Urinary bladder (tissue), 3 donors: ENCODE measurements at regions not wholly inside any gene's neighbourhood (a gene's known extent, or its start where the extent isn't known, plus 50 kb on each side); places are given as distances from the start of the nearest gene placed in this dataset.

Source experiments
- DNase-seq: peaks from one replicate; pipeline ENCODE4 v3.0.0-alpha.2; 2015; ENCODE audit errors: extremely low spot score
- H3K27ac ChIP-seq: one replicate; pipeline ENCODE4 v1.5.1; 2013; ENCODE audit warnings: low read depth, mild to moderate bottlenecking, moderate library complexity
- H3K36me3 ChIP-seq: one replicate; pipeline ENCODE4 v1.6.1; 2013; ENCODE audit warnings: mild to moderate bottlenecking, moderate library complexity; ENCODE audit not compliant: insufficient read depth
- H3K4me1 ChIP-seq: one replicate; pipeline ENCODE4 v1.6.1; 2013; ENCODE audit warnings: mild to moderate bottlenecking, moderate library complexity; ENCODE audit not compliant: insufficient read depth
- H3K4me3 ChIP-seq: one replicate; pipeline ENCODE4 v1.5.1; 2013; ENCODE audit warnings: low read depth, low read length
- WGBS: extraction: QIAGEN DNeasy Blood & Tissue Kit; methylation state at CpG from one replicate; pipeline ENCODE4 v1.1.7; 2013; 5-methylcytosine and 5-hydroxymethylcytosine counted together
- donor health status: healthy with polysubstance abuse.
- donor health status: healthy.

GRCh38 chr9:115986508-115986907 is 167.1 kb upstream of the PAPPA start:
- WGBS: 94% methylated on average over 3 of the region's 3 CpGs
- H3K36me3 ChIP-seq: no peaks in the 10 kb centered on the region

GRCh38 chr9:115988701-115989100 is 164.9 kb upstream of the PAPPA start:
- no peak overlapping the region for H3K4me3 ChIP-seq
- WGBS: 87% methylated on average over 2 of the region's 2 CpGs
- no peak overlapping the region for H3K27ac ChIP-seq
- no peaks in the 10 kb centered on the region for H3K36me3 ChIP-seq
- DNase-seq: no peak
- H3K4me1 ChIP-seq: no peaks in the 10 kb centered on the region

More at GRCh38 chr9:115986508-115986907, 167.1 kb upstream of the PAPPA start:
- no peaks in the 10 kb centered on the region for H3K4me1 ChIP-seq
- no peak overlapping the region for H3K27ac ChIP-seq
- H3K4me3 ChIP-seq: no peak overlapping the region
- no peak for DNase-seq

GRCh38 chr9:115989831-115990230 is 163.8 kb upstream of the PAPPA start:
- Histone ChIP-seq H3K27ac (no peak overlapping the region), H3K4me1 (no peaks in the 10 kb centered on the region), H3K36me3 (no peaks in the 10 kb centered on the region), H3K4me3 (no peak overlapping the region)
- 78% methylated on average over 4 of the region's 4 CpGs for WGBS
- DNase-seq: no peak

- 84% methylated on average over 4 of the region's 4 CpGs for WGBS
- no peak for DNase-seq
- Histone ChIP-seq H3K36me3 (no peaks in the 10 kb centered on the region), H3K27ac (no peak overlapping the region), H3K4me3 (no peak overlapping the region), H3K4me1 (no peaks in the 10 kb centered on the region)
Observed at GRCh38 chr9:115992834-115993233, 160.8 kb upstream of the PAPPA start.

- H3K4me3 ChIP-seq: no peak overlapping the region
- no peaks in the 10 kb centered on the region for H3K4me1 ChIP-seq
- WGBS: 43% methylated on average over 1 of the region's 1 CpG
- H3K36me3 ChIP-seq: no peaks in the 10 kb centered on the region
- DNase-seq: no peak
- no peak overlapping the region for H3K27ac ChIP-seq
Observed at GRCh38 chr9:115997923-115998322, 155.7 kb upstream of the PAPPA start.

- no peak overlapping the region for H3K4me3 ChIP-seq
- H3K36me3 ChIP-seq: no peaks in the 10 kb centered on the region
- no peak overlapping the region for H3K27ac ChIP-seq
- no peak for DNase-seq
- H3K4me1 ChIP-seq: no peaks in the 10 kb centered on the region
Observed at GRCh38 chr9:115998666-115999065, 154.9 kb upstream of the PAPPA start.

GRCh38 chr9:115999498-115999897 is 154.1 kb upstream of the PAPPA start:
- 74% methylated on average over 2 of the region's 2 CpGs for WGBS

GRCh38 chr9:116000748-116001329 is 152.8 kb upstream of the PAPPA start:
- Histone ChIP-seq H3K27ac (no peak overlapping the region), H3K4me1 (no peaks in the 10 kb centered on the region), H3K36me3 (no peaks in the 10 kb centered on the region), H3K4me3 (no peak overlapping the region)
- WGBS: 78% methylated on average over 4 of the region's 4 CpGs
- DNase-seq: no peak

More at GRCh38 chr9:115999498-115999897, 154.1 kb upstream of the PAPPA start:
- H3K36me3 ChIP-seq: no peaks in the 10 kb centered on the region
- no peak overlapping the region for H3K4me3 ChIP-seq
- DNase-seq: no peak
- no peak overlapping the region for H3K27ac ChIP-seq
- H3K4me1 ChIP-seq: no peaks in the 10 kb centered on the region

GRCh38 chr9:116002181-116002580 is 151.4 kb upstream of the PAPPA start:
- Histone ChIP-seq H3K4me3 (no peak overlapping the region), H3K27ac (no peak overlapping the region), H3K36me3 (no peaks in the 10 kb centered on the region), H3K4me1 (no peaks in the 10 kb centered on the region)
- WGBS: 89% methylated on average over 5 of the region's 5 CpGs
- DNase-seq: no peak

- H3K36me3 ChIP-seq: no peaks in the 10 kb centered on the region
- DNase-seq: no peak
- no peaks in the 10 kb centered on the region for H3K4me1 ChIP-seq
- 69% methylated on average over 3 of the region's 3 CpGs for WGBS
- no peak overlapping the region for H3K27ac ChIP-seq
- no peak overlapping the region for H3K4me3 ChIP-seq
Observed at GRCh38 chr9:116002624-116003023, 151.0 kb upstream of the PAPPA start.

GRCh38 chr9:116003397-116003796 is 150.2 kb upstream of the PAPPA start:
- no peak for DNase-seq
- H3K4me3 ChIP-seq: no peak overlapping the region
- H3K27ac ChIP-seq: no peak overlapping the region
- WGBS: 92% methylated on average over 1 of the region's 1 CpG
- H3K36me3 ChIP-seq: no peaks in the 10 kb centered on the region
- H3K4me1 ChIP-seq: no peaks in the 10 kb centered on the region

GRCh38 chr9:116005205-116005604 is 148.4 kb upstream of the PAPPA start:
- 62% methylated on average over 2 of the region's 2 CpGs for WGBS
- DNase-seq: no peak
- no peaks in the 10 kb centered on the region for H3K36me3 ChIP-seq
- no peak overlapping the region for H3K27ac ChIP-seq
- no peak overlapping the region for H3K4me3 ChIP-seq
- no peaks in the 10 kb centered on the region for H3K4me1 ChIP-seq

- Histone ChIP-seq H3K36me3 (no peaks in the 10 kb centered on the region), H3K27ac (no peak overlapping the region), H3K4me3 (no peak overlapping the region), H3K4me1 (no peaks in the 10 kb centered on the region)
- DNase-seq: no peak
- WGBS: 90% methylated on average over 2 of the region's 2 CpGs
Observed at GRCh38 chr9:116007824-116008223, 145.8 kb upstream of the PAPPA start.

GRCh38 chr9:116008278-116008677 is 145.3 kb upstream of the PAPPA start:
- 68% methylated on average over 5 of the region's 5 CpGs for WGBS
- Histone ChIP-seq H3K27ac (no peak overlapping the region), H3K4me3 (no peak overlapping the region), H3K4me1 (no peaks in the 10 kb centered on the region), H3K36me3 (no peaks in the 10 kb centered on the region)
- DNase-seq: no peak

GRCh38 chr9:116009420-116009819 is 144.2 kb upstream of the PAPPA start:
- no peak overlapping the region for H3K27ac ChIP-seq
- no peaks in the 10 kb centered on the region for H3K36me3 ChIP-seq
- 94% methylated on average over 2 of the region's 2 CpGs for WGBS
- DNase-seq: no peak
- no peak overlapping the region for H3K4me3 ChIP-seq
- no peaks in the 10 kb centered on the region for H3K4me1 ChIP-seq
